H1 (cell line): ENCODE measurements at regions not wholly inside any gene's neighbourhood (a gene's known extent, or its start where the extent isn't known, plus 50 kb on each side); places are given as distances from the start of the nearest gene placed in this dataset.

Experiments
- CTCF ChIA-PET: fragments of 300-600 bp; sonication (Branson Sonifier 250); formaldehyde crosslinking; loops from one replicate; lab custom pipeline; 2021; ENCODE audit not compliant: partially characterized antibody; lab: Charles Lee
- POLR2A ChIA-PET: fragments of 300-600 bp; sonication (Branson Sonifier 250); formaldehyde crosslinking; loops from one replicate; lab custom pipeline; 2021; ENCODE audit warnings: inconsistent platforms; ENCODE audit not compliant: partially characterized antibody; lab: Charles Lee
- DNase-seq, 2 experiments: peaks; one replicate each; pipeline versions ENCODE4 v3.0.0 to v3.0.0-alpha.2; 2010 to 2022; ENCODE audit warnings: low spot score in 2 of 2, low read depth in 1 of 2, mixed read lengths in 1 of 2
- FAIRE-seq: peaks from 2 replicates; lab custom pipeline; 2011; peaks lifted over from hg19 to GRCh38; lab: Jason Lieb, UNC
- H2AFZ ChIP-seq: 2 replicates; pipeline ENCODE4 v1.8.1; 2012; ENCODE audit warnings: low read length, inconsistent platforms
- H2AK5ac ChIP-seq: 2 replicates; pipeline ENCODE4 v1.6.1; 2013; ENCODE audit warnings: low read depth, low read length
- H2BK120ac ChIP-seq: replicated peaks from 2 replicates; pipeline ENCODE3; 2013; ENCODE audit warnings: low read depth, low read length, inconsistent platforms
- H2BK12ac ChIP-seq: 2 replicates; pipeline ENCODE4 v1.6.1; 2013; ENCODE audit warnings: low read depth, low read length
- H2BK15ac ChIP-seq: 2 replicates; pipeline ENCODE4 v1.6.1; 2013; ENCODE audit warnings: low read length
- H2BK20ac ChIP-seq: 2 replicates; pipeline ENCODE4 v1.6.1; 2013; ENCODE audit warnings: low read length
- H2BK5ac ChIP-seq: 2 replicates; pipeline ENCODE4 v1.6.1; 2013; ENCODE audit warnings: low read depth, low read length
- H3K14ac ChIP-seq: 2 replicates; pipeline ENCODE4 v1.6.1; 2013; ENCODE audit warnings: inconsistent platforms; ENCODE audit not compliant: insufficient read length
- H3K18ac ChIP-seq: 2 replicates; pipeline ENCODE4 v1.6.1; 2013; ENCODE audit warnings: low read length; ENCODE audit errors: extremely low read depth
- H3K23ac ChIP-seq: 2 replicates; pipeline ENCODE4 v1.6.1; 2013; ENCODE audit warnings: inconsistent platforms; ENCODE audit not compliant: insufficient read length
- H3K23me2 ChIP-seq: 2 replicates; pipeline ENCODE4 v1.6.1; 2013; ENCODE audit warnings: low read depth, low read length
- H3K27ac ChIP-seq: 2 replicates; pipeline ENCODE4 v1.6.1; 2011; ENCODE audit warnings: low read depth, low read length, inconsistent platforms
- H3K27me3 ChIP-seq, 4 experiments: replicated peaks in 1 of 4; 1 replicate in 1 of 4; 2 replicates in 3 of 4; pipeline versions ENCODE4 v1.6.1 to v1.8.1; 2011 to 2013; ENCODE audit warnings: low read length in 3 of 4, mild to moderate bottlenecking in 3 of 4, inconsistent platforms in 2 of 4, mixed read lengths in 2 of 4, moderate library complexity in 1 of 4; ENCODE audit not compliant: control insufficient read depth in 3 of 4, insufficient read depth in 3 of 4; ENCODE audit errors: extremely low read depth in 1 of 4
- H3K36me3 ChIP-seq, 4 experiments: 2 replicates each; pipeline versions ENCODE4 v1.6.1 to v1.8.1; 2011 to 2013; ENCODE audit warnings: mild to moderate bottlenecking in 4 of 4, low read length in 3 of 4, moderate library complexity in 2 of 4, control low read depth in 1 of 4, inconsistent platforms in 1 of 4; ENCODE audit not compliant: insufficient read depth in 4 of 4, control insufficient read depth in 2 of 4
- H3K4ac ChIP-seq: replicated peaks from 2 replicates; pipeline ENCODE3; 2013; ENCODE audit warnings: low read length, low read depth, mixed read lengths, inconsistent platforms; ENCODE audit not compliant: insufficient read length
- H3K4me1 ChIP-seq, 4 experiments: replicated peaks in 1 of 4; 1 replicate in 1 of 4; 2 replicates in 3 of 4; pipeline versions ENCODE4 v1.6.1 to v1.8.1; 2011 to 2013; ENCODE audit warnings: low read length in 3 of 4, inconsistent platforms in 2 of 4, mixed read lengths in 1 of 4; ENCODE audit not compliant: insufficient read depth in 4 of 4, control insufficient read depth in 3 of 4
- H3K4me2 ChIP-seq, 2 experiments: 2 replicates each; pipeline versions ENCODE4 v1.6.1 to v1.8.1; 2011 to 2013; ENCODE audit warnings: low read depth in 2 of 2, low read length in 2 of 2, control low read depth in 1 of 2, inconsistent platforms in 1 of 2, mild to moderate bottlenecking in 1 of 2; ENCODE audit not compliant: insufficient read depth in 1 of 2
- H3K4me3 ChIP-seq, 4 experiments: fragments of 200-600, 300-600 bp in 1 of 4; sonication (generic), shearing (Covaris generic), sonication (Bioruptor Twin) in 1 of 4; 2 replicates each; pipeline versions ENCODE4 v1.5.1 to v1.8.1; 2011 to 2016; ENCODE audit warnings: low read length in 4 of 4, low read depth in 3 of 4, control low read depth in 2 of 4, inconsistent platforms in 2 of 4, mild to moderate bottlenecking in 2 of 4, mixed read lengths in 1 of 4, moderate library complexity in 1 of 4; ENCODE audit not compliant: insufficient read depth in 2 of 4; ENCODE audit errors: extremely low read depth in 1 of 4
- H3K56ac ChIP-seq: replicated peaks from 2 replicates; pipeline ENCODE3; 2013; ENCODE audit warnings: low read depth, mild to moderate bottlenecking, mixed read lengths, low read length, inconsistent platforms; ENCODE audit not compliant: insufficient read length
- H3K79me1 ChIP-seq: 2 replicates; pipeline ENCODE4 v1.6.1; 2013; ENCODE audit warnings: low read depth, low read length, control low read depth
- H3K79me2 ChIP-seq, 2 experiments: 2 replicates each; pipeline versions ENCODE4 v1.6.1 to v1.8.1; 2012 to 2013; ENCODE audit warnings: low read length in 2 of 2, mild to moderate bottlenecking in 2 of 2, inconsistent platforms in 1 of 2; ENCODE audit not compliant: insufficient read depth in 2 of 2, control insufficient read depth in 1 of 2
- H3K9ac ChIP-seq, 4 experiments: replicated peaks in 1 of 4; 1 replicate in 1 of 4; 2 replicates in 3 of 4; pipeline versions ENCODE4 v1.6.1 to v1.8.1; 2011 to 2013; ENCODE audit warnings: low read depth in 3 of 4, low read length in 3 of 4, control low read depth in 2 of 4, mild to moderate bottlenecking in 2 of 4, moderate library complexity in 2 of 4, inconsistent platforms in 1 of 4; ENCODE audit errors: extremely low read depth in 1 of 4
- H3K9me3 ChIP-seq, 2 experiments: 2 replicates each; pipeline versions ENCODE4 v1.6.1 to v1.8.1; 2012 to 2013; ENCODE audit warnings: mild to moderate bottlenecking in 2 of 2, moderate library complexity in 2 of 2, control low read depth in 1 of 2, inconsistent platforms in 1 of 2, low read depth in 1 of 2, low read length in 1 of 2, mixed read lengths in 1 of 2; ENCODE audit not compliant: insufficient read depth in 2 of 2
- H4K20me1 ChIP-seq, 2 experiments: replicated peaks in 1 of 2; 2 replicates each; pipeline versions ENCODE3 to v1.8.1; 2011 to 2013; ENCODE audit warnings: inconsistent platforms in 2 of 2, low read length in 2 of 2, mild to moderate bottlenecking in 1 of 2; ENCODE audit not compliant: insufficient read depth in 2 of 2, control insufficient read depth in 1 of 2
- H4K5ac ChIP-seq: 2 replicates; pipeline ENCODE4 v1.6.1; 2013; ENCODE audit warnings: low read length, low read depth, mixed read lengths, inconsistent platforms; ENCODE audit not compliant: insufficient read length
- H4K8ac ChIP-seq: 2 replicates; pipeline ENCODE4 v1.8.0; 2013; ENCODE audit warnings: mild to moderate bottlenecking, moderate library complexity, low read length, inconsistent platforms; ENCODE audit not compliant: insufficient read depth; ENCODE audit errors: extremely low read depth
- H4K91ac ChIP-seq: replicated peaks from 2 replicates; pipeline ENCODE3; 2013; ENCODE audit warnings: low read length, mixed read lengths, inconsistent platforms; ENCODE audit not compliant: insufficient read length
- E2F6 ChIP-seq: IDR thresholded peaks from 2 replicates; pipeline ENCODE4 v1.6.1; 2012; ENCODE audit warnings: inconsistent platforms
- JUN ChIP-seq: IDR thresholded peaks from 2 replicates; pipeline ENCODE4 v1.6.1; 2011; ENCODE audit warnings: low read depth, mild to moderate bottlenecking, improper control_type of control experiment, low read length
- SIX5 ChIP-seq: IDR thresholded peaks from 2 replicates; pipeline ENCODE4 v1.6.1; 2011; ENCODE audit warnings: mild to moderate bottlenecking, low read depth, low read length
- TAF1 ChIP-seq: IDR thresholded peaks from 2 replicates; pipeline ENCODE4 v1.6.1; 2011; ENCODE audit warnings: mild to moderate bottlenecking, low read depth, low read length
- WGBS, 2 experiments: shearing (Covaris generic) in 1 of 2; methylation state at CpG; one replicate each; pipeline versions ENCODE4 v1.1.6 to v1.1.7; 2013 to 2015; ENCODE audit warnings: low lambda C conversion rate in 2 of 2, mixed read lengths in 2 of 2, inconsistent platforms in 1 of 2, low coverage in 1 of 2, missing lambda C conversion rate in 1 of 2; ENCODE audit not compliant: insufficient replicate concordance in 2 of 2, insufficient coverage in 1 of 2, insufficient read length in 1 of 2; ENCODE audit errors: extremely low coverage in 1 of 2, missing lambda C conversion rate in 1 of 2; 5-methylcytosine and 5-hydroxymethylcytosine counted together

DNA sequence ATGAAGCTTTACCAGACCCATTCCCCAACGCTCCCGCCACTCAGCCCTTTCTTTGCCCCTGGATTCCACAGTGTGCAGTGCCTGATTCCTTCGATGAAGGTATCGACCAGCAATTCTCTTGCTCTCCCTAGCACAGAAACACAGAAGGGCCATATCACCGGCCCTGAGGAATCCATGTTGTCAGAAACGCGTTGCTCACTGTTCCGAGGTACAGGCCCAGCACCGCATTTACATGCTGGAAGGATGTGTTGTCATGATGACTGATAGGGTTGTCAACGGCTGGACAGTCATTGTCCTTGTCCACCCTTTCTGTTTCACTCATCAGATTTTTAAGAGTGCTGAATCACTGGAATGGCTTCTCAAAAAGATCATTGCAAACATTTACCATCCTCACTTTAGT is 57.2 kb upstream of the GPR6 start:
- no peaks in the 10 kb centered on the region for H3K27me3 ChIP-seq
- no peak overlapping the region for H2BK120ac ChIP-seq
- no peaks in the 10 kb centered on the region for H3K79me2 ChIP-seq
- H2BK15ac ChIP-seq = no peak overlapping the region
- no peaks in the 10 kb centered on the region; a peak in 1 of 7 replicates for H3K4me1 ChIP-seq
- WGBS, 2 experiments = 94% methylated on average over 10 of the region's 10 CpGs; no CpG with 5 or more reads in 1 of the 2 experiments
- H3K4ac ChIP-seq = no peak overlapping the region
- H4K91ac ChIP-seq = peak overlapping the region; percentile 3
- ChIA-PET CTCF (no interaction called here), POLR2A (no interaction called here)
- H2BK20ac ChIP-seq = no peak overlapping the region
- no peak overlapping the region for H3K56ac ChIP-seq
- FAIRE-seq (no peak), DNase-seq (no peak)
- H4K20me1 ChIP-seq = no peaks in the 10 kb centered on the region
- no peak overlapping the region for H2BK5ac ChIP-seq
- no peak for TF ChIP-seq E2F6
- no peak for TF ChIP-seq SIX5
- no peak for TF ChIP-seq TAF1
- TF ChIP-seq JUN = no peak
- no peaks in the 10 kb centered on the region for H3K36me3 ChIP-seq
- H2AFZ ChIP-seq = no peak overlapping the region
- H3K23ac ChIP-seq = no peak overlapping the region
- no peak overlapping the region for H3K18ac ChIP-seq
- H4K5ac ChIP-seq = no peak overlapping the region
- H3K4me3 ChIP-seq = no peak overlapping the region
- no peaks in the 10 kb centered on the region for H3K79me1 ChIP-seq
- no peak overlapping the region for H2BK12ac ChIP-seq
- H3K4me2 ChIP-seq = no peak overlapping the region
- H4K8ac ChIP-seq = no peak overlapping the region
- no peak overlapping the region for H3K27ac ChIP-seq
- H2AK5ac ChIP-seq = peak overlapping the region; percentile 25; the same call in 1 of the 2 replicates
- no peak overlapping the region for H3K9ac ChIP-seq
- H3K14ac ChIP-seq = no peak overlapping the region
- no peaks in the 10 kb centered on the region for H3K23me2 ChIP-seq
- H3K9me3 ChIP-seq = no peaks in the 10 kb centered on the region
